GM23248 (cell line): ENCODE measurements at regions not wholly inside any gene's neighbourhood (a gene's known extent, or its start where the extent isn't known, plus 50 kb on each side); places are given as distances from the start of the nearest gene placed in this dataset.

Source experiments
- DNase-seq: peaks from one replicate; pipeline ENCODE4 v3.0.0-alpha.2; 2015
- H2AFZ ChIP-seq: fragments of 200-600 bp; sonication (generic); 2 replicates; pipeline ENCODE4 v1.6.1; 2016; ENCODE audit warnings: antibody characterized with exemption
- H3F3A ChIP-seq: fragments of 200-600 bp; sonication (generic); 2 replicates; pipeline ENCODE4 v1.6.1; 2016; ENCODE audit warnings: mild to moderate bottlenecking, antibody characterized with exemption, mixed run types; ENCODE audit not compliant: insufficient read depth
- H3K27ac ChIP-seq: fragments of 200-600 bp; sonication (generic); 2 replicates; pipeline ENCODE4 v1.5.1; 2016; ENCODE audit warnings: mild to moderate bottlenecking
- H3K27me3 ChIP-seq: fragments of 200-600 bp; sonication (generic); replicated peaks from 2 replicates; pipeline ENCODE4 v1.6.1; 2016; ENCODE audit warnings: mild to moderate bottlenecking; ENCODE audit not compliant: insufficient read depth
- H3K36me3 ChIP-seq: fragments of 200-600 bp; sonication (generic); 2 replicates; pipeline ENCODE4 v1.6.1; 2016; ENCODE audit warnings: low read depth, mild to moderate bottlenecking
- H3K4me1 ChIP-seq: fragments of 200-600 bp; sonication (generic); 2 replicates; pipeline ENCODE4 v1.6.1; 2016; ENCODE audit warnings: mild to moderate bottlenecking; ENCODE audit not compliant: insufficient read depth
- H3K4me2 ChIP-seq: fragments of 200-600 bp; sonication (generic); one replicate; pipeline ENCODE4 v1.6.1; 2016; ENCODE audit warnings: mild to moderate bottlenecking; ENCODE audit not compliant: unreplicated experiment
- H3K4me3 ChIP-seq: fragments of 200-600 bp; sonication (generic); 2 replicates; pipeline ENCODE4 v1.5.1; 2016; ENCODE audit warnings: mild to moderate bottlenecking
- H3K79me2 ChIP-seq: fragments of 200-600 bp; sonication (generic); 2 replicates; pipeline ENCODE4 v1.6.1; 2016; ENCODE audit warnings: mild to moderate bottlenecking; ENCODE audit not compliant: insufficient read depth
- H3K9ac ChIP-seq: fragments of 200-600 bp; sonication (generic); 2 replicates; pipeline ENCODE4 v1.6.1; 2016; ENCODE audit warnings: mild to moderate bottlenecking
- H3K9me2 ChIP-seq: fragments of 200-600 bp; sonication (generic); 2 replicates; pipeline ENCODE4 v1.6.1; 2016; ENCODE audit warnings: mixed run types, mild to moderate bottlenecking, moderate library complexity; ENCODE audit not compliant: insufficient read depth
- H3K9me3 ChIP-seq: fragments of 200-600 bp; sonication (generic); one replicate; pipeline ENCODE4 v1.6.1; 2017; ENCODE audit warnings: low read depth
- H4K20me1 ChIP-seq: fragments of 200-600 bp; sonication (generic); 2 replicates; pipeline ENCODE4 v1.6.0; 2016; ENCODE audit not compliant: insufficient read depth
- EZH2 ChIP-seq: fragments of 200-600 bp; sonication (generic); IDR thresholded peaks from 2 replicates; pipeline ENCODE4 v1.6.1; 2018; ENCODE audit warnings: antibody characterized with exemption, mild to moderate bottlenecking; ENCODE audit not compliant: insufficient read depth, poor library complexity, severe bottlenecking
- EZH2phosphoT487 ChIP-seq: fragments of 200-600 bp; sonication (generic); IDR thresholded peaks from 2 replicates; pipeline ENCODE4 v1.6.1; 2018; ENCODE audit warnings: antibody characterized with exemption, moderate library complexity, mild to moderate bottlenecking, low read depth; ENCODE audit not compliant: insufficient read depth
- WGBS, 2 experiments: methylation state at CpG; one replicate each; pipeline ENCODE4 v1.1.6; 2015 to 2017; ENCODE audit warnings: low lambda C conversion rate in 2 of 2, low coverage in 1 of 2; ENCODE audit errors: missing lambda C conversion rate in 2 of 2; 5-methylcytosine and 5-hydroxymethylcytosine counted together
- in situ Hi-C: fragments of 300-500 bp; cut with MboI; formaldehyde crosslinking; loops from 2 replicates; pipeline ENCODE4 v1.15.0; 2020

DNA sequence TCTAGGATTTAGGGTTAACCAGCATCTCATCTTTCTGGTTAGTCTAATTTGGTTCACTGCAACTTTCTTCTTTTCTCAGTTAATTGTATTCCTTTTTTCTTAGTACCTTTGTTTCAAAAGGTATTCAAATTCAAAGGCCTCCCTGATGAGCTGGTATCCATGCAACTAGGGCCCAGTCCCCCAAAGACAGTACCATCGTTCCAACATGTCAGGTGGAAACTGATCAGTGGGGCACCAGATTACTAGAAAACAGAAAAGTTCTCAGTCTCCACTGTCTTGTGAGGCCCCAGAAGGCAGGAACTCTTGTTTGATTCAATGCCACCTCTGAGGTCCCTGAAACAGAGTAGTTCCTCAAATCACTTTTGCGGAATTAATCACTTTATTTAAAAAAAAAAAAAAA lies 303.2 kb upstream of the NBEA start:
- Histone ChIP-seq H3K4me1 (no peaks in the 10 kb centered on the region), H3K27me3 (no peaks in the 10 kb centered on the region), H3K4me3 (no peak overlapping the region), H3K9me2 (no peaks in the 10 kb centered on the region), H3K9me3 (no peaks in the 10 kb centered on the region), H3K9ac (no peak overlapping the region), H3K79me2 (no peaks in the 10 kb centered on the region), H3F3A (no peaks in the 10 kb centered on the region), H3K36me3 (no peaks in the 10 kb centered on the region), H2AFZ (no peak overlapping the region), H4K20me1 (no peaks in the 10 kb centered on the region), H3K27ac (no peak overlapping the region), H3K4me2 (no peak overlapping the region)
- no peak for DNase-seq
- 82 to 94% methylated on average over 2 of the region's 2 CpGs for WGBS, 2 experiments
- TF ChIP-seq EZH2 = no peak
- TF ChIP-seq EZH2phosphoT487 = no peak
- in situ Hi-C loops = no loop called here

DNA sequence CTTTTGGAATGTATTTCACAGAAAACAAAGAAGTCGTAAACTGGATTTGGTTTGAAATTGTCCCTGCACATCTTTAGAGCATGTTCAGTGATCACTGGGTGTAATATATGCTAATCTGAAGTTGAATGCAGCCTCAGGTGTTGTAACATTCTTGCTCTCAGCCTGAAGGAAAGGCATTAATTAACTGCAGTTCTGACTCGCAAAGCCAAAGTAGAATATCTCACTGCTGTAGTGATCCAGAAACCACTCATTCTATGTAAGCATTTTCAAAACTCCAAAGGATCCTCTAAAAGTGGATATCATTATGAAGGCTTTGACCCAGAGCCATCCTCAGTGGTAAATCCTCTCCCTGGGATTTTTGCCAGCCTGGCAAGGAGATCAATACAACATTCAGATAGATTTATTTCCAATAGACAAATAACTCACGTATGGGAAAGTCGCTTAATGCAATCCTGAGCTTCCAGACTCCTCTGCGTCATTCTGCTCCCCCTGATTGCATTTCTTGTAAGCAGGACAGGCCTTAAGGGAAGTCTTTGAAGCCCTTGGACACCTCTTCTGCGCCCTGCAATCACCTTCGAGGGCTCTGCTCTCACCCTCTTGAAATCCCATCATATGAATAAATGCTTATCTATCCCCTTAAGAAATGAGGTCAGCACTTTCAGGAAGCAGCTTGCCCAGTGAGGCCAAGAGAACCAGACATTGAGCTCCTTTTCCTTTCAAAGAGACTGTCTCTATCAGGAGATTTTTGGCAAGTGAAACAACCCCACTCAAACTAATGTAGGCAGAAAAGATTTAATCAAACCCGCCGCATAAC lies 301.7 kb upstream of the NBEA start:
- H3K9me3 ChIP-seq = no peaks in the 10 kb centered on the region
- H4K20me1 ChIP-seq = no peaks in the 10 kb centered on the region
- H3K4me2 ChIP-seq = no peak overlapping the region
- H3K36me3 ChIP-seq = no peaks in the 10 kb centered on the region
- H3K79me2 ChIP-seq = no peaks in the 10 kb centered on the region
- TF ChIP-seq EZH2phosphoT487 (no peak), EZH2 (no peak)
- H3K4me1 ChIP-seq = no peaks in the 10 kb centered on the region
- no peak overlapping the region for H3K9ac ChIP-seq
- no peak for DNase-seq
- no peak overlapping the region for H3K27ac ChIP-seq
- H3F3A ChIP-seq = no peaks in the 10 kb centered on the region
- H3K9me2 ChIP-seq = no peaks in the 10 kb centered on the region
- H3K4me3 ChIP-seq = no peak overlapping the region
- in situ Hi-C loops = no loop called here
- WGBS, 2 experiments = 57 to 63% methylated on average over 9 of the region's 9 CpGs
- H2AFZ ChIP-seq = no peak overlapping the region
- no peaks in the 10 kb centered on the region for H3K27me3 ChIP-seq

DNA sequence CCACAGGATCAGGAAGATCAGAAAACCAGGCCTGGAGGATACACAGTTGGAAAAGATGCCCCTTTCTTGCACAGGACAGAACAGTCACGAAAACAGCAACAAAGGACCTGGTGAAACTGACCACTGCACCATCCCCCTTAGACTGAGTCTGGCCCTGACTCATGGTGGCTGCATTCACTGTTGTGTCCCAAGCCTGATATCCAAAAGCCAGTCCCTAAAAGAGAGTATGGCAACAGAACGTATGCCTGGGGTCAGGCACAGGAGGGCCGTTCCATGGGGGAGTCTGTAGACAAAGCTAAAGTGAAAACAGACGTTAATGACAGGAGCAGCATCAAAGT lies 301.1 kb upstream of the NBEA start:
- Histone ChIP-seq H3K9me2 (no peaks in the 10 kb centered on the region), H2AFZ (no peak overlapping the region), H3K4me1 (no peaks in the 10 kb centered on the region), H3F3A (no peaks in the 10 kb centered on the region), H4K20me1 (no peaks in the 10 kb centered on the region), H3K4me2 (no peak overlapping the region), H3K9me3 (no peaks in the 10 kb centered on the region), H3K27me3 (no peaks in the 10 kb centered on the region), H3K9ac (no peak overlapping the region), H3K36me3 (no peaks in the 10 kb centered on the region), H3K27ac (no peak overlapping the region), H3K4me3 (no peak overlapping the region), H3K79me2 (no peaks in the 10 kb centered on the region)
- no peak for DNase-seq
- 41 to 43% methylated on average over 4 of the region's 4 CpGs for WGBS, 2 experiments
- no peak for TF ChIP-seq EZH2phosphoT487
- TF ChIP-seq EZH2 = no peak
- in situ Hi-C loops = no loop called here

DNA sequence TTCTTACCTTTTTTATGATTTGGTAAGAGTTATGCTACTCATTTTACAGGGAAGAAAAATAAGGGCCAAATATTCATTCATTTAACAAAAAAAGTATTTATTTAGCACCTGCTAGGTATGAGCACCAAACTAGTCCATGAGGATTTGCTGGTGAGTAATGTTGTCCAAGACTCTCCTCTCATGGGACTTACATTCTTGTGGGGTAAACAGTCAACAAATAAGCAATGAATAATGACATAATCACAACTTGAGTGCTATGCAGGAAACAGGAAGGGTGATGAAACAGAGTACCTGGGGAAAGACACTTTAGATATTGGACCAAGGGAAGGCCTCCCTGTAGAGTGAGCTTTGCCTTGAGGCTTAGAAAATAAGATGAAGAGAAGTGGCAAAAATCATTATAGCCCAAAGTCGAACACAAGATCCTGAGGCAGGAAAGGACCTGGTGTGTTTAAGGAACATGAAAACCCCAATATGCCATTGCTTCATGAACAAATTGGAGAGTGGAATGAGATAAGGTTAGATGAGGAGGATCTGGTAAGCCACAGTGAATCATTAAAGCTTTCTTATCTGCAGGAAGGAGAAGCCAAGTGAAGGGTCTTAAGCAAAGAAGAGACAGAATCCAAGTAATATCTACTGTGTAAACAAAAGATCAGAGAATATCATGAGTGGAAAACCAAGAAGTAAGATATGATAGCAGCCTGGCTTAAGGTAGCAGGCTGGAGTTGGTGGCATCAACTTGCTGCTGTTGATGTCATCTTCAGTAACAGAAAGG lies 294.5 kb upstream of the NBEA start:
- Histone ChIP-seq H3K4me3 (no peak overlapping the region), H3K9ac (no peak overlapping the region), H3K79me2 (no peaks in the 10 kb centered on the region), H3K4me1 (no peaks in the 10 kb centered on the region), H3K9me2 (no peaks in the 10 kb centered on the region), H2AFZ (no peak overlapping the region), H3K27me3 (no peaks in the 10 kb centered on the region), H4K20me1 (no peaks in the 10 kb centered on the region), H3K9me3 (no peaks in the 10 kb centered on the region), H3F3A (no peaks in the 10 kb centered on the region), H3K4me2 (no peak overlapping the region), H3K27ac (no peak overlapping the region), H3K36me3 (no peaks in the 10 kb centered on the region)
- DNase-seq = no peak
- no peak for TF ChIP-seq EZH2
- WGBS, 2 experiments = 70 to 86% methylated on average over 1 of the region's 1 CpG
- in situ Hi-C loops = no loop called here
